NB4 (cell line): ENCODE measurements at regions not wholly inside any gene's neighbourhood (a gene's known extent, or its start where the extent isn't known, plus 50 kb on each side); places are given as distances from the start of the nearest gene placed in this dataset.
"Not testable (repeated sequence)": the region's sequence is repeated elsewhere in the genome, so short reads cannot be mapped to it uniquely, and the experiment has no call there.

ENCODE experiments used
- DNase-seq: peaks from one replicate; pipeline ENCODE4 v3.0.0; 2010; ENCODE audit warnings: low read depth
- H3K4me3 ChIP-seq: one replicate; pipeline ENCODE4 v1.5.1; 2011; ENCODE audit warnings: mild to moderate bottlenecking, low read depth, low read length, moderate library complexity
- CTCF ChIP-seq: IDR thresholded peaks from one replicate; pipeline ENCODE4 v1.5.1; 2012; ENCODE audit warnings: low read depth, low read length
- MAX ChIP-seq: IDR thresholded peaks from 2 replicates; pipeline ENCODE4 v1.6.1; 2011; ENCODE audit warnings: low read depth, low read length
- MYC ChIP-seq: IDR thresholded peaks from 2 replicates; pipeline ENCODE4 v1.6.1; 2011; ENCODE audit warnings: low read depth, low read length
- POLR2A ChIP-seq: IDR thresholded peaks from 2 replicates; pipeline ENCODE4 v1.6.1; 2011; ENCODE audit warnings: mild to moderate bottlenecking; ENCODE audit not compliant: insufficient read length; ENCODE audit errors: extremely low read depth

DNA sequence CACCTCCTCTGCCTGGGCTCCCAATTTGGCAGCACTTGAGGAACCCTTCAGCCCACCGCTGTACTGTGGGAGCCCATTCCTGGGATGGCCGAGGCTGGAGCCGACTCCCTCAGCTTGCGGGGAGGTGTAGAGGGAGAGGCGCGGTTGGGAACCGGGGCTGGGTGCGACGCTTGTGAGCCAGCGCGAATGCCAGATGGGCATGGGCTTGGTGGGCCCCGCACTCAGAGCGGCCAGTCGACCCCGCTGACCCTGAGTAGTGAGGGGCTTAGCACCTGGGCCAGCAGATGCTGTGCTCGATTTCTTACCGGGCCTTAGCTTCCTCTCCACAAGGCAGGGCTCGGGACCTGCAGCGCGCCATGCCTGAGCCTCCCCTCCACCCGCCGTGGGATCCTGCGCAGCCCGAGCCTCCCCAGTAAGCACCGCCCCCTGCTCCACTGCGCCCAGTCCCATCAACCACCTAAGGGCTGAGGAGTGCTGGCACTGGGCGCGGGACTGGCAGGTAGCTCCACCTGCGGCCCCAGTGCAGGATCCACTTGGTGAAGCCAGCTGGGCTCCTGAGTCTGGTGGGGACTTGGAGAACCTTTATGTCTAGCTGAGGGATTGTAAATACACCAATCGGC, 58.3 kb upstream of the DEFB108B start:
- no peak overlapping the region for H3K4me3 ChIP-seq
- TF ChIP-seq POLR2A, result no peak
- TF ChIP-seq MAX, result no peak
- TF ChIP-seq MYC, result no peak
- TF ChIP-seq CTCF, result no peak
- no peak for DNase-seq

DNA sequence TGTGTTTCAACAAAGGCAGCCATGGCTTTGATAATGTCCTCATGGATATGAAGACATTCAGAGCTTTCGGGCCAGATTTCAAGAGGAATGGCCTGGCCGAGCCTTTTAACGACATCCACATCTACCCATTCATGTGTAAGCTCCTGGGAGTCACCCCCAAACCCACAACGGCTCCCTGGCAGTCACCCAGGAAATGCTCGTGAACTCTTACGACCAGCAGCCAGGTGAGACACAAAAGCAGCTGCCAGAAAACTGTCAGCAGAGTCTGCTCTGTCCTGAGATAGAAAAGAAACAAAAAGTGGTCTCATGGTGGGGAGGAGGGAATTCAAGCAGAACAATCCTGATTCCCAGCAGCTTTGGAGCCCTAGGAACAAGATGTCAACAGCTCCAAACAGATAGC, 52.9 kb upstream of the DEFB108B start:
- not testable (repeated sequence) for DNase-seq, H3K4me3 ChIP-seq

GRCh38 chr11:71780771-71781170, 52.2 kb upstream of the DEFB108B start:
- not testable (repeated sequence) for H3K4me3 ChIP-seq, DNase-seq

GRCh38 chr11:71781491-71781890, 51.5 kb upstream of the DEFB108B start:
- DNase-seq, H3K4me3 ChIP-seq: not testable (repeated sequence)

DNA sequence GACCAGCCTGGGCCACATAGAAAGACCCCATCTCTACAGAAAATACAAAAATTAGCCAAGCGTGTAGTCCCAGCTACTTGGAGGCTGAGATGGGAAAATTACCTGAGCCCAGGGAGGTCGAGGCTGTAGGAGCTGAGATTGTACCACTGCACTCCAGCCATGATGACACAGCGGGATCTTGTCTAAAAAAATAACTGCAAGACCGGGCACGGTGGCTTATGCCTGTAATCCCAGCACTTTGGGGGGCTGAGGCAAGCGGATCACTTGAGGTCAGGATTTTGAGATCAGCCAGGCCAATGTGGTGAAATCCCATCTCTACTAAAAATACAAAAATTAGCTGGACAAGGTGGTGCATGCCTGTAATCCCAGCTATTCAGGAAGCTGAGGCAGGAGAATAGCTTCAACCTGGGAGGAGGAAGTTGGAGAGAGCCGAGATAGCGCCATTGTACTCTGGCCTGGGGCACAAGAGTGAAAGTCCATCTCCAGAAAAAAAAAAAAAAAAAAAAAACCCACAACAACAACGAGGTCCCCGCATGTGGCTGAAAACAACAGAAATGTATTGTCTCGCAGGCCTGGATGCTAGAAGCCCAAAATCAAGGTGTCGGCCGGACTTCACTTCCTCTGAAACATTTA, 50.7 kb upstream of the DEFB108B start:
- H3K4me3 ChIP-seq, DNase-seq: not testable (repeated sequence)

DNA sequence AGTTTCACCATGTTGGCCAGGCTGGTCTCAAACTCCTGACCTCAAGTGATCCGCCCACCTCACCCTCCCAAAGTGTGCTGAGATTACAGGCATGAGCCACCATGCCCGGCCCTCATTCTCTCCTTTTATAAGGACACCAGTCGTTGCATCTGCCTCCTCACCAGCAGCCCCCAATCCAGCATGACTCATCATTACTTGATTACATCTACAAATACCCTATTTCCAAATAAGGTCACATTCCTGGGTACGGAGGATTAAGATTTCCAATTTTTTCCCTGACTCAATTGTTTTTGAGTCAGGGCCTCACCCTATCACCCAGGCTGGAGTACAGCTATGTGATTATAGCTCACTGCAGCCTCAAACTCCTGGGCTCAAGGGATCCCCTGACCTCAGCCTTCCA, 49.8 kb upstream of the DEFB108B start:
- not testable (repeated sequence) for H3K4me3 ChIP-seq
- peak; percentile 15 for DNase-seq
